Spleen (tissue), 11 donors: ENCODE measurements at regions not wholly inside any gene's neighbourhood (a gene's known extent, or its start where the extent isn't known, plus 50 kb on each side); places are given as distances from the start of the nearest gene placed in this dataset.

Experiments used
- DNase-seq: peaks from one replicate; pipeline ENCODE4 v3.0.0-alpha.2; 2020
- H3K27ac ChIP-seq, 8 donors: fragments of 200-600 bp; sonication (generic) in 7 of 8; 1 replicate in 4 of 8; 2 replicates in 4 of 8; pipeline versions ENCODE4 v1.5.0 to v1.8.0; 2016 to 2021; ENCODE audit warnings: inconsistent platforms in 4 of 8, mild to moderate bottlenecking in 4 of 8, moderate library complexity in 1 of 8
- H3K27me3 ChIP-seq, 7 donors: fragments of 200-600 bp; sonication (generic) in 6 of 7; replicated peaks in 1 of 7; 1 replicate in 4 of 7; 2 replicates in 3 of 7; pipeline versions ENCODE4 v1.5.0 to v1.8.0; 2016 to 2021; ENCODE audit warnings: inconsistent platforms in 3 of 7, mild to moderate bottlenecking in 1 of 7
- H3K36me3 ChIP-seq, 6 donors: fragments of 200-600 bp; sonication (generic) in 5 of 6; 1 replicate in 4 of 6; 2 replicates in 2 of 6; pipeline versions ENCODE4 v1.5.0 to v1.8.0; 2016 to 2021; ENCODE audit warnings: inconsistent platforms in 2 of 6
- H3K4me1 ChIP-seq, 6 donors: fragments of 200-600 bp; sonication (generic) in 5 of 6; 1 replicate in 3 of 6; 2 replicates in 3 of 6; pipeline versions ENCODE4 v1.5.0 to v1.8.0; 2016 to 2021; ENCODE audit warnings: inconsistent platforms in 3 of 6
- H3K4me3 ChIP-seq, 8 donors: fragments of 200-600 bp; sonication (generic) in 7 of 8; 1 replicate in 4 of 8; 2 replicates in 4 of 8; pipeline versions ENCODE4 v1.5.0 to v1.8.0; 2016 to 2021; ENCODE audit warnings: inconsistent platforms in 4 of 8, mild to moderate bottlenecking in 4 of 8, moderate library complexity in 2 of 8
- H3K9me3 ChIP-seq, 8 donors: fragments of 200-600 bp; sonication (generic) in 7 of 8; 1 replicate in 4 of 8; 2 replicates in 4 of 8; pipeline versions ENCODE4 v1.5.0 to v1.8.0; 2016 to 2021; ENCODE audit warnings: inconsistent platforms in 4 of 8
- POLR2A ChIP-seq, 3 donors: fragments of 450-650 bp; IDR thresholded peaks; one replicate each; pipeline ENCODE4 v1.5.1; 2017; ENCODE audit warnings: antibody characterized with exemption in 3 of 3, mild to moderate bottlenecking in 1 of 3
- POLR2AphosphoS5 ChIP-seq, 3 donors: sonication (generic); formaldehyde crosslinking; IDR thresholded peaks; one replicate each; pipeline ENCODE4 v1.5.1; 2017; ENCODE audit warnings: antibody characterized with exemption in 3 of 3
- WGBS, 5 donors: extraction: QIAGEN DNeasy Blood & Tissue Kit in 3 of 5; methylation state at CpG; one replicate each; pipeline versions ENCODE4 v1.1.5 to v1.1.7; 2013 to 2018; 5-methylcytosine and 5-hydroxymethylcytosine counted together
- intact Hi-C: fragments of 100-400 bp; cut with DNase I; formaldehyde crosslinking; loops from one replicate; pipeline ENCODE4 v1.15.0; 2023; ENCODE audit warnings: low total_unique reads
- TF ChIP-seq, protein P1 (sequence below), 11 experiments: fragments of 200-600 bp in 7 of 11; fragments of 450-650 bp in 4 of 11; sonication (generic) in 4 of 11; IDR thresholded peaks in 8 of 11; conservative IDR thresholded peaks in 3 of 11; 1 replicate in 7 of 11; 2 replicates in 4 of 11; pipeline versions ENCODE4 v1.4.0 to v1.8.0; 2016 to 2021; ENCODE audit warnings: antibody characterized with exemption in 11 of 11, inconsistent platforms in 4 of 11, mild to moderate bottlenecking in 1 of 11
- donor health status: healthy with polysubstance abuse.
- donor health status: DM: no; HTN: no; CAD: no; lungs with moderate emphysema.
- donor health status: DM: no; HTN: no; CAD: no.
- donor health status: Bipolar disorder and iron deficiency.
- donor health status: healthy.
- donor health status: DM: no; HTN: no; CAD: no.
- donor health status: DM: yes; HTN: yes; CAD: no.

DNA sequence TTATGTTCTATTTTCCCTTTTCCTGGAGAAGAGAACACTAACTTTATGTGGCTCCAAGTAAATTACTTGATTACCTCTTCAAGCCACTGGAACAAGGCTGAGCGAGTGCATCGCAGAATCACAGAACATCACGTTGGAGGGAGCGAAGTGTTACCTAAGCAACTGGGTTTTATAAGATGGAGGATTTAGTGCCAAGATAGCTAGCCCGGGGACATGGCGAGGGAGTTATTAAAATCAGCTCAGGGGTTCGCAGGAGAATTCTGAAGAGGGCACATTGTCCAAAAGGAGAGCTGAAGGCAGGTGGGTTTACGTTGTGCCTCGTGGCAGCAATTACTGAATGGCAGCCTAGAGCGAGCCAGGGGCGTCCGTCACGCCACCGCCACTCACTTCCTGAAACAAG, 563.2 kb upstream of the ADAMTS16 start:
- no peak for DNase-seq

DNA sequence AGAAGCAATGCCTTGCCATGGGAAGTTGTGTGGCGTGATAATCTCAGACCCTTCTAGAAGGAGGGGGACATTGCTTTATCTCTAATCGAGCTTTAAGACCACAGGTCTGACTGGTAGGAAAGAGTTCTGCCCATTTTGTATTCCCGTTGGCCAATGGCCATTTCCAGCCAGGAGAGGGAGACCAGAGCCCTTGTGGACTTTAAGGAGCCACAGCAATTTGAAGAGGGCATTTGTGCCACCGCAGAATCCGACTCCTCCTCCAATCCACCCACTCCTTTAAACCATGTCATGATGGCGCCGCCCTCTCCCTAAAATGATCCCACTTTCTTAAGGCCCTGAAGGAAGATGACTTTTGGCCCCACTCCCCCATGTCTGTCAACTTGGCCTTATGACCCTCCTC, 560.5 kb upstream of the ADAMTS16 start:
- Histone ChIP-seq H3K36me3 (no peaks in the 10 kb centered on the region), H3K4me3 (no peak overlapping the region), H3K27me3 (no peaks in the 10 kb centered on the region), H3K27ac (no peak overlapping the region), H3K9me3 (peaks cover 0 to 39% (median 10%) of the 10 kb centered on the region in 8 donors), H3K4me1 (no peaks in the 10 kb centered on the region)
- TF ChIP-seq, protein P1, sequence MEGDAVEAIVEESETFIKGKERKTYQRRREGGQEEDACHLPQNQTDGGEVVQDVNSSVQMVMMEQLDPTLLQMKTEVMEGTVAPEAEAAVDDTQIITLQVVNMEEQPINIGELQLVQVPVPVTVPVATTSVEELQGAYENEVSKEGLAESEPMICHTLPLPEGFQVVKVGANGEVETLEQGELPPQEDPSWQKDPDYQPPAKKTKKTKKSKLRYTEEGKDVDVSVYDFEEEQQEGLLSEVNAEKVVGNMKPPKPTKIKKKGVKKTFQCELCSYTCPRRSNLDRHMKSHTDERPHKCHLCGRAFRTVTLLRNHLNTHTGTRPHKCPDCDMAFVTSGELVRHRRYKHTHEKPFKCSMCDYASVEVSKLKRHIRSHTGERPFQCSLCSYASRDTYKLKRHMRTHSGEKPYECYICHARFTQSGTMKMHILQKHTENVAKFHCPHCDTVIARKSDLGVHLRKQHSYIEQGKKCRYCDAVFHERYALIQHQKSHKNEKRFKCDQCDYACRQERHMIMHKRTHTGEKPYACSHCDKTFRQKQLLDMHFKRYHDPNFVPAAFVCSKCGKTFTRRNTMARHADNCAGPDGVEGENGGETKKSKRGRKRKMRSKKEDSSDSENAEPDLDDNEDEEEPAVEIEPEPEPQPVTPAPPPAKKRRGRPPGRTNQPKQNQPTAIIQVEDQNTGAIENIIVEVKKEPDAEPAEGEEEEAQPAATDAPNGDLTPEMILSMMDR (IDR thresholded peaks at IDR 0.05 in 8 of 11, conservative IDR thresholded peaks at IDR 0.05 in 3 of 11), result no peak
- TF ChIP-seq POLR2AphosphoS5 (IDR thresholded peaks at IDR 0.05) (no peak), POLR2A (IDR thresholded peaks at IDR 0.05) (no peak)
- 80 to 88% (median 83%) methylated on average over 7 of the region's 7 CpGs for WGBS, 5 donors
- intact Hi-C loops, result no loop called here
- DNase-seq, result no peak

More for the DNA sequence above, 563.2 kb upstream of the ADAMTS16 start:
- Histone ChIP-seq H3K36me3 (no peaks in the 10 kb centered on the region), H3K9me3 (peaks cover 0 to 29% (median 10%) of the 10 kb centered on the region in 8 donors), H3K4me3 (no peak overlapping the region), H3K27ac (no peak overlapping the region), H3K4me1 (no peaks in the 10 kb centered on the region), H3K27me3 (no peaks in the 10 kb centered on the region)
- intact Hi-C loops, result no loop called here
- 76 to 80% (median 77%) methylated on average over 14 of the region's 14 CpGs for WGBS, 5 donors
- TF ChIP-seq, protein P1 (IDR thresholded peaks at IDR 0.05 in 8 of 11, conservative IDR thresholded peaks at IDR 0.05 in 3 of 11), result no peak
- TF ChIP-seq POLR2AphosphoS5 (IDR thresholded peaks at IDR 0.05), result no peak
- TF ChIP-seq POLR2A (IDR thresholded peaks at IDR 0.05), result no peak

DNA sequence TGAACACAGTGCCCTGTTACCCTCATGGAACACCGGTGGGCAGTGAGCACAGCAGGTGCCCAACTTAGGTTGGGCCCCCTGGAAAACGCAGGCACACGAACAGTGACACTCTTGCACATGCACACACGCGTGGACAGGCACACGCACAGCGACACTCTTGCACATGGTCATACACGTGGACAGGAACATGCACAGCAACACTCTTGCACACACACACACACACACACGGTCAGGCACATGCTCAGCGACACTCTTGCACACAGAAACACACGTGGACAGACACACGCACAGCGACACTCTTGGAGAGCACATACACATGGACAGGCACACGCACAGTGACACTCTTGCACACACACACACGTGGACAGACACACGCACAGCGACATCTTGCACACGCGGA, 559.4 kb upstream of the ADAMTS16 start:
- intact Hi-C loops, result no loop called here
- Histone ChIP-seq H3K27ac (no peak overlapping the region), H3K36me3 (no peaks in the 10 kb centered on the region), H3K9me3 (peaks cover 0 to 39% (median 10%) of the 10 kb centered on the region in 8 donors), H3K27me3 (no peaks in the 10 kb centered on the region), H3K4me3 (no peak overlapping the region), H3K4me1 (no peaks in the 10 kb centered on the region)
- 92 to 95% (median 94%) methylated on average over 17 to 19 of the region's 19 CpGs for WGBS, 5 donors
- DNase-seq, result no peak
- TF ChIP-seq, protein P1 (IDR thresholded peaks at IDR 0.05 in 8 of 11, conservative IDR thresholded peaks at IDR 0.05 in 3 of 11), result no peak
- TF ChIP-seq POLR2AphosphoS5 (IDR thresholded peaks at IDR 0.05) (no peak), POLR2A (IDR thresholded peaks at IDR 0.05) (no peak)

DNA sequence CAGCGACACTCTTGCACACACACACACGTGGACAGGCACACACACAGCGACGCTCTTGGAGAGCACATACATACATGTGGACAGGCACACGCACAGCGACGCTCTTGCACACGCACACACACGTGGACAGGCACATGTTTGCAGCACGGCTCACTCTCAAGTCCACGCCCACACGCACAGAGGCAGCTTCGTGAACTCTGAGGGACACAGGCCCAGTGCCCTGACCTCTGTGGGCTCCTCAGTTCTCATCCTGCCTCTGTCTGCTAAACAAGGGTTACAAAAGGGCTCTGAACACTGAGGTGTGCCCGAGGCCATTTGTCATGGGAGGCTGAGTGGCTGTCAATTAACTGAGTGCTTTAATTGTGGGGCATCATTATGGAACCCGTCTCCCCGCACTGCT, 558.8 kb upstream of the ADAMTS16 start:
- TF ChIP-seq POLR2AphosphoS5 (IDR thresholded peaks at IDR 0.05), result no peak
- no peak for TF ChIP-seq POLR2A (IDR thresholded peaks at IDR 0.05)
- TF ChIP-seq, protein P1 (IDR thresholded peaks at IDR 0.05 in 8 of 11, conservative IDR thresholded peaks at IDR 0.05 in 3 of 11), result no peak
- H3K36me3 ChIP-seq, result no peaks in the 10 kb centered on the region
- H3K27me3 ChIP-seq, result no peaks in the 10 kb centered on the region
- intact Hi-C loops, result no loop called here
- DNase-seq, result peak; percentile 69
- WGBS, 5 donors, result 83 to 92% (median 86%) methylated on average over 10 to 16 of the region's 16 CpGs
- H3K9me3 ChIP-seq, result peaks cover 0 to 41% (median 10%) of the 10 kb centered on the region in 8 donors
- no peak overlapping the region for H3K27ac ChIP-seq
- no peaks in the 10 kb centered on the region for H3K4me1 ChIP-seq
- no peak overlapping the region for H3K4me3 ChIP-seq
